PC-3 (cell line): ENCODE measurements at regions not wholly inside any gene's neighbourhood (a gene's known extent, or its start where the extent isn't known, plus 50 kb on each side); places are given as distances from the start of the nearest gene placed in this dataset.

Experiments used
- CTCF ChIP-seq: fragments of 300-600 bp; sonication (generic); conservative IDR thresholded peaks from 2 replicates; pipeline ENCODE4 v1.5.1; 2017; ENCODE audit warnings: antibody characterized with exemption, low read depth, mild to moderate bottlenecking, low read length
- EZH2 ChIP-seq: fragments of 300-600 bp; sonication (generic); IDR thresholded peaks from one replicate; pipeline ENCODE4 v1.6.1; 2017; ENCODE audit warnings: antibody characterized with exemption, mild to moderate bottlenecking, low read length; ENCODE audit not compliant: unreplicated experiment
- EZH2phosphoT487 ChIP-seq: fragments of 300-600 bp; sonication (generic); IDR thresholded peaks from 2 replicates; pipeline ENCODE4 v1.6.1; 2018; ENCODE audit warnings: mild to moderate bottlenecking, antibody characterized with exemption, low read length, borderline replicate concordance

DNA sequence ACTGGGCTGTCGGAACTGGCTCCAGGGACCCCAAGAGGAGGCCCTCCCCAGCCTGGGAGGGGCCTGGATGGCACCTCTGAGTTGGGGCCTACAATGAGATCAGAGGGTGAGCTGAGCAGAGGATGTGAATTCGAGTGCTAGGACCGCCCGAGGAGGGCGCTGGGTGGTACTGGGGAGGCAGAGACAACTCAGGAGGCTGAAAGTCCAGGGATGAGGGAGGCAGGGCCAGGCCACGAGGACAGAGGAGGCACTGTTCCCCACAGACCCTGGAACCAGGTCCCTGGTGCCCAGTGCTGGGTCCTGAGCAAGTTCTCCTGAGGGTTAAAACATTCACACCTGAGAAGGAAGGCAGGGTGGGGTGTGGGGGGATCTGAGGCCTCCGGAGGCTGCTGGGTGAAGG is 218.0 kb downstream of the CTTN start:
- TF ChIP-seq CTCF, result no peak
- TF ChIP-seq EZH2, result no peak
- TF ChIP-seq EZH2phosphoT487, result no peak
